ENCODE measurements at regions not wholly inside any gene's neighbourhood (a gene's known extent, or its start where the extent isn't known, plus 50 kb on each side); places are given as distances from the start of the nearest gene placed in this dataset.

GRCh38 chr3:3992312-3992874 lies 193.2 kb downstream of the LRRN1 start:
- FAIRE-seq, result no peak
- Histone ChIP-seq H3K27me3 (ENCODE audit: control insufficient read depth in 2 of 2, insufficient read depth in 2 of 2, low read length in 2 of 2) (no peaks in the 10 kb centered on the region), H3K79me2 (ENCODE audit: control insufficient read depth, insufficient read depth, low read length) (no peaks in the 10 kb centered on the region)

More at GRCh38 chr3:3992312-3992874, 193.2 kb downstream of the LRRN1 start:
- Histone ChIP-seq H4K20me1 (replicated peaks; ENCODE audit: control insufficient read depth, extremely low read depth, insufficient read depth, low read length) (no peaks in the 10 kb centered on the region), H3K9me3 (replicated peaks; ENCODE audit: control insufficient read depth, insufficient read depth, low read length) (no peaks in the 10 kb centered on the region), H3K4me3 (replicated peaks in 1 of 3; ENCODE audit: insufficient read depth in 1 of 3, low read depth in 1 of 3, low read length in 3 of 3) (no peak overlapping the region), H3K9me1 (replicated peaks; ENCODE audit: control insufficient read depth, extremely low read depth, insufficient read depth, low read length) (no peaks in the 10 kb centered on the region), H3K9ac (replicated peaks; ENCODE audit: extremely low read depth, insufficient read depth, low read length) (no peak overlapping the region), H3K4me1 (ENCODE audit: control insufficient read depth, extremely low read depth, insufficient read depth, low read length) (no peaks in the 10 kb centered on the region), H3K4me2 (ENCODE audit: insufficient read depth, low read length) (no peak overlapping the region), H3K27ac (ENCODE audit: insufficient read depth, low read depth, low read length) (no peak overlapping the region), H3K36me3 (ENCODE audit: control insufficient read depth in 2 of 2, extremely low read depth in 1 of 2, insufficient read depth in 2 of 2, low read length in 2 of 2) (no peaks in the 10 kb centered on the region), H2AFZ (ENCODE audit: low read depth, low read length) (no peak overlapping the region)
- ChIA-PET CTCF (no interaction called here), POLR2A (no interaction called here)
- dilution Hi-C loops (cut with MboI; ENCODE audit: extremely low pct_ligation_motif_present, low sequenced_read_pairs), result no loop called here
- intact Hi-C loops (cut with micrococcal nuclease), result no loop called here
- no peak for DNase-seq (ENCODE audit: low read depth, low spot score)
- BruUV-seq (replicated peaks), result no TSS peak
- no peak for TF ChIP-seq FOS (IDR thresholded peaks at IDR 0.05; ENCODE audit: borderline replicate concordance, insufficient read depth, low read length)
- no peak for TF ChIP-seq POLR2A (IDR thresholded peaks at IDR 0.05; ENCODE audit: low read depth, low read length)
- no peak for TF ChIP-seq JUN (IDR thresholded peaks at IDR 0.05; ENCODE audit: borderline replicate concordance, insufficient read depth, insufficient read length, low read depth)
- TF ChIP-seq POLR2AphosphoS5 (IDR thresholded peaks at IDR 0.05; ENCODE audit: insufficient read depth, low read depth, low read length), result no peak
- TF ChIP-seq, protein P1, sequence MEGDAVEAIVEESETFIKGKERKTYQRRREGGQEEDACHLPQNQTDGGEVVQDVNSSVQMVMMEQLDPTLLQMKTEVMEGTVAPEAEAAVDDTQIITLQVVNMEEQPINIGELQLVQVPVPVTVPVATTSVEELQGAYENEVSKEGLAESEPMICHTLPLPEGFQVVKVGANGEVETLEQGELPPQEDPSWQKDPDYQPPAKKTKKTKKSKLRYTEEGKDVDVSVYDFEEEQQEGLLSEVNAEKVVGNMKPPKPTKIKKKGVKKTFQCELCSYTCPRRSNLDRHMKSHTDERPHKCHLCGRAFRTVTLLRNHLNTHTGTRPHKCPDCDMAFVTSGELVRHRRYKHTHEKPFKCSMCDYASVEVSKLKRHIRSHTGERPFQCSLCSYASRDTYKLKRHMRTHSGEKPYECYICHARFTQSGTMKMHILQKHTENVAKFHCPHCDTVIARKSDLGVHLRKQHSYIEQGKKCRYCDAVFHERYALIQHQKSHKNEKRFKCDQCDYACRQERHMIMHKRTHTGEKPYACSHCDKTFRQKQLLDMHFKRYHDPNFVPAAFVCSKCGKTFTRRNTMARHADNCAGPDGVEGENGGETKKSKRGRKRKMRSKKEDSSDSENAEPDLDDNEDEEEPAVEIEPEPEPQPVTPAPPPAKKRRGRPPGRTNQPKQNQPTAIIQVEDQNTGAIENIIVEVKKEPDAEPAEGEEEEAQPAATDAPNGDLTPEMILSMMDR (IDR thresholded peaks at IDR 0.05; ENCODE audit: extremely low read depth in 1 of 2, insufficient read depth in 1 of 2, low read depth in 1 of 2, low read length in 2 of 2), result no peak
- TF ChIP-seq, protein P2, sequence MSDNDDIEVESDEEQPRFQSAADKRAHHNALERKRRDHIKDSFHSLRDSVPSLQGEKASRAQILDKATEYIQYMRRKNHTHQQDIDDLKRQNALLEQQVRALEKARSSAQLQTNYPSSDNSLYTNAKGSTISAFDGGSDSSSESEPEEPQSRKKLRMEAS (IDR thresholded peaks at IDR 0.05; ENCODE audit: insufficient read depth, insufficient read length), result no peak
- TF ChIP-seq MYC (IDR thresholded peaks at IDR 0.05; ENCODE audit: low read depth, low read length), result no peak
- TF ChIP-seq EZH2 (IDR thresholded peaks at IDR 0.05; ENCODE audit: borderline replicate concordance, low read depth, low read length, severe bottlenecking), result no peak
- TF ChIP-seq GATA2 (IDR thresholded peaks at IDR 0.05; ENCODE audit: insufficient read depth, insufficient read length, low read depth, low read length), result no peak
